ENCODE measurements at regions not wholly inside any gene's neighbourhood (a gene's known extent, or its start where the extent isn't known, plus 50 kb on each side); places are given as distances from the start of the nearest gene placed in this dataset.

DNA sequence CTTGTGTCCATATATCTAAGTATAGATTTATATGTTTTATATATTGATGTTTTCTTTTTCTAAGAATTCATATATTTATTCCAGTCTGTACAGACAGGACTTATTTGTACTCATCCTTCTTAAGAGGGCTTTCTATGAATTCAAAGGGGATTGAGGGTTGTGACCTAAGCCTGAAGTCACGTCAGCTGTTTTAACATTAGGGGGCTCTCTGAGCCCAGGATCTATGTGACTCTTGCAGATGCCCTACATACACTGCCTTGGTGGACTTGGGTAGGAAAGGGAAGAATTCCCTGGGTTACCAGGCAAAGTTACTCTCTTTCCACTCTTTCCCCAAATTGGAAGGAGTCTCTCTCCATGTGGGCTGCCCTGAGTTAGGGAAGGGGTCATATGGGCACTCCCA lies 283.8 kb upstream of the DAB1 start:
- Histone ChIP-seq H3K27me3 (replicated peaks; ENCODE audit: control insufficient read depth, insufficient read depth, low read length) (no peaks in the 10 kb centered on the region), H3K36me3 (ENCODE audit: control insufficient read depth, insufficient read depth, low read length) (no peaks in the 10 kb centered on the region), H3K4me3 (replicated peaks; ENCODE audit: low read depth, low read length) (no peak overlapping the region)
- no peak for DNase-seq (ENCODE audit: extremely low read depth, insufficient read length)
- TF ChIP-seq, protein P1, sequence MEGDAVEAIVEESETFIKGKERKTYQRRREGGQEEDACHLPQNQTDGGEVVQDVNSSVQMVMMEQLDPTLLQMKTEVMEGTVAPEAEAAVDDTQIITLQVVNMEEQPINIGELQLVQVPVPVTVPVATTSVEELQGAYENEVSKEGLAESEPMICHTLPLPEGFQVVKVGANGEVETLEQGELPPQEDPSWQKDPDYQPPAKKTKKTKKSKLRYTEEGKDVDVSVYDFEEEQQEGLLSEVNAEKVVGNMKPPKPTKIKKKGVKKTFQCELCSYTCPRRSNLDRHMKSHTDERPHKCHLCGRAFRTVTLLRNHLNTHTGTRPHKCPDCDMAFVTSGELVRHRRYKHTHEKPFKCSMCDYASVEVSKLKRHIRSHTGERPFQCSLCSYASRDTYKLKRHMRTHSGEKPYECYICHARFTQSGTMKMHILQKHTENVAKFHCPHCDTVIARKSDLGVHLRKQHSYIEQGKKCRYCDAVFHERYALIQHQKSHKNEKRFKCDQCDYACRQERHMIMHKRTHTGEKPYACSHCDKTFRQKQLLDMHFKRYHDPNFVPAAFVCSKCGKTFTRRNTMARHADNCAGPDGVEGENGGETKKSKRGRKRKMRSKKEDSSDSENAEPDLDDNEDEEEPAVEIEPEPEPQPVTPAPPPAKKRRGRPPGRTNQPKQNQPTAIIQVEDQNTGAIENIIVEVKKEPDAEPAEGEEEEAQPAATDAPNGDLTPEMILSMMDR (IDR thresholded peaks at IDR 0.05; ENCODE audit: insufficient read depth, low read length, poor library complexity, severe bottlenecking), result no peak

DNA sequence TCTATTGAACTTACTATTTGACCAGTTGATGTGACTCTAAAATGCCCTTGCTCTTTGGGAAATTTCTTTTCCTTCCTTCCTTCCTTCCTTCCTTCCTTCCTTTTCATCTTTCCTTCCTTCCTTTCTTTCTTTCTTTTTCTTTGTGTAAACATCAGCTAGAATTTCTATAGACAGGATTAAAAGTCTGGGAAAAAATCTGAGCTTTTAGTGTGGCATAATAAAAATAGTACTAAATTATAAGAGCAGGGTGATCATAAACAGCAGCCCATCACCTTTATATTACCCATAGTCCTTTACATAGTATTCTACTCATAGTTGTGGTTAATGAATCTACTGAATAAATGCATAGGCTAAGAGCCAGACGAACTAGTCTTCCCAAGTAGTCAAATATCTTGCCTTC lies 281.0 kb upstream of the DAB1 start:
- TF ChIP-seq, protein P1 (IDR thresholded peaks at IDR 0.05; ENCODE audit: insufficient read depth, low read length, poor library complexity, severe bottlenecking), result no peak
- DNase-seq (ENCODE audit: extremely low read depth, insufficient read length), result no peak
- H3K27me3 ChIP-seq (replicated peaks; ENCODE audit: control insufficient read depth, insufficient read depth, low read length), result no peaks in the 10 kb centered on the region
- no peaks in the 10 kb centered on the region for H3K36me3 ChIP-seq (ENCODE audit: control insufficient read depth, insufficient read depth, low read length)
- no peak overlapping the region for H3K4me3 ChIP-seq (replicated peaks; ENCODE audit: low read depth, low read length)

DNA sequence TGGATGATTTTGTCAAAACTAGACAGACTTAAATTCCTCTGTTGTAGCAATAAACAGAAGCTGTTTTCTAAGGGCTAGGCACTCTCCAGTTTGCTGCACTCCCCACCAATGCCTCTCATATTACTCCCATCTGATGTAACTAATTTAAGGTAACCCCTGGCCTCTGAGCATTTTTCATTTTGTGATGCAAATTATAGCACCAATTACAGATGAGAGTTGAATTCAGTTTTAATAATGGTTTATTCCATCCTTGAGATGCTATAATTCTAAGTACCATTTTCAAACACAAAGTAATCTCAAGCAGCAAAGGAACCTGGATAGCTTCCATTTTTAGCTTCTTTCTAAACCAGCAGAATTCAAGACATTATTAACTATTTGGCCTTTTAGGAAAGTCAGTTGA lies 280.4 kb upstream of the DAB1 start:
- no peaks in the 10 kb centered on the region for H3K27me3 ChIP-seq (replicated peaks; ENCODE audit: control insufficient read depth, insufficient read depth, low read length)
- DNase-seq (ENCODE audit: extremely low read depth, insufficient read length), result no peak
- no peaks in the 10 kb centered on the region for H3K36me3 ChIP-seq (ENCODE audit: control insufficient read depth, insufficient read depth, low read length)
- no peak overlapping the region for H3K4me3 ChIP-seq (replicated peaks; ENCODE audit: low read depth, low read length)
- TF ChIP-seq, protein P1 (IDR thresholded peaks at IDR 0.05; ENCODE audit: insufficient read depth, low read length, poor library complexity, severe bottlenecking), result no peak

DNA sequence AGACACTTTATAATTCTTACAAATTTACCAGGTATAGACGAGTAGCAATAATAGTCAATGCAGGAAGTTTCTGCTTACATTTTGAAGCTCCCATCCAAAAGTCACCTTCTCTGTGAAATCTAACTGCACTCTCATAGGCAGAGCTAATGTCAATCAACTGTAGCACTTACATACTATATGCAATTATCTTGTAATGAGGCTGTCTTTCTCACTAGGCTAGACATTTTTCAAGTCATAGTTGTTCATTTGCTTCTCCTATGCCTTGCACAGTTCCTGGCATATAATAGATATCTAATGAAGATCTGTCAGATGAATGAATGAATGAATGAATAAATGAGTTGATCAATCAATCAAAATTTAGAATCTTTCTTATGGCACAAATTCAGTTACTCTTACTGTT lies 273.0 kb upstream of the DAB1 start:
- TF ChIP-seq, protein P1 (IDR thresholded peaks at IDR 0.05; ENCODE audit: insufficient read depth, low read length, poor library complexity, severe bottlenecking), result no peak
- no peak for DNase-seq (ENCODE audit: extremely low read depth, insufficient read length)
- no peaks in the 10 kb centered on the region for H3K27me3 ChIP-seq (replicated peaks; ENCODE audit: control insufficient read depth, insufficient read depth, low read length)
- no peaks in the 10 kb centered on the region for H3K36me3 ChIP-seq (ENCODE audit: control insufficient read depth, insufficient read depth, low read length)
- H3K4me3 ChIP-seq (replicated peaks; ENCODE audit: low read depth, low read length), result no peak overlapping the region

DNA sequence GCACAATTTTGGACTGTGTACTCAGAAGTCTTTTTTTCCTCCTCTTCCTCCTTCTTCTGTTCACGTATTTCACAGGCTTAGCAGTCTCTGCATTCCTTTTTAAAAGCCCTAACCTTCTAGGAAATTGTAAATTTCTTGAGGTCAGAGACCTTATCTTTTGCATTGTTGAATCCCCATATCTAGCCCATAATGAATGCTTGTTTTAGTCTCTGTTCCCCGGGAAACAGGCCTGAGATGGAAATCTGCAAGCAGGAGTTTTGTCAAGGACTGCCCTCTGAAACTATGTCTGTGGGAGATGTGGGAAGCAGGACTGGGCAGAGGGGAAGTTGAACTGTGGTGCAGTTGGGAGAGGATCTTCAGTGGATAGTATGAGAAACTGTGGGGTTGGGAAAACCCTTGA lies 272.2 kb upstream of the DAB1 start:
- Histone ChIP-seq H3K36me3 (ENCODE audit: control insufficient read depth, insufficient read depth, low read length) (no peaks in the 10 kb centered on the region), H3K4me3 (replicated peaks; ENCODE audit: low read depth, low read length) (no peak overlapping the region), H3K27me3 (replicated peaks; ENCODE audit: control insufficient read depth, insufficient read depth, low read length) (no peaks in the 10 kb centered on the region)
- TF ChIP-seq, protein P1 (IDR thresholded peaks at IDR 0.05; ENCODE audit: insufficient read depth, low read length, poor library complexity, severe bottlenecking), result no peak
- DNase-seq (ENCODE audit: extremely low read depth, insufficient read length), result no peak

DNA sequence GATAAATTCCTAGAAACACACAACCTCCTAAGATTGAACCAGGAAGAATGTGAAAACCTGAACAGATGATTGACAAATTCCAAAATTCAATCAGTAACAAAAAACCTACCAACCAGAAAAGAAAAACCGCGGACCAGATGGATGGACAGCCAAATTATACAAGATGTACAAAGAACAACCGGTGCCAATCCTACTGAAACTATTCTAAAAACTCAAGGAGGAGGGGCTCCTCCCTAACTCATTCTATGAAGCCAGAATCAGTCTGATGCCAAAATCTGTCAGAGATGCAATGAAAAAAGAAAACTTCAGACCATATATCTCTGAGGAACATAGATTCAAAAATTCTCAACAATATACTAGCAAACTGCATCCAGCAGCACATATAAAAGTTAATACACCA lies 262.4 kb upstream of the DAB1 start:
- no peak for DNase-seq (ENCODE audit: extremely low read depth, insufficient read length)
- TF ChIP-seq, protein P1 (IDR thresholded peaks at IDR 0.05; ENCODE audit: insufficient read depth, low read length, poor library complexity, severe bottlenecking), result no peak

More for the DNA sequence above, 262.4 kb upstream of the DAB1 start:
- H3K27me3 ChIP-seq (replicated peaks; ENCODE audit: control insufficient read depth, insufficient read depth, low read length), result no peaks in the 10 kb centered on the region
- no peak overlapping the region for H3K4me3 ChIP-seq (replicated peaks; ENCODE audit: low read depth, low read length)
- no peaks in the 10 kb centered on the region for H3K36me3 ChIP-seq (ENCODE audit: control insufficient read depth, insufficient read depth, low read length)

Measured in GM06990 (cell line).